ENCODE measurements at regions not wholly inside any gene's neighbourhood (a gene's known extent, or its start where the extent isn't known, plus 50 kb on each side); places are given as distances from the start of the nearest gene placed in this dataset.

- TF ChIP-seq, protein P1, sequence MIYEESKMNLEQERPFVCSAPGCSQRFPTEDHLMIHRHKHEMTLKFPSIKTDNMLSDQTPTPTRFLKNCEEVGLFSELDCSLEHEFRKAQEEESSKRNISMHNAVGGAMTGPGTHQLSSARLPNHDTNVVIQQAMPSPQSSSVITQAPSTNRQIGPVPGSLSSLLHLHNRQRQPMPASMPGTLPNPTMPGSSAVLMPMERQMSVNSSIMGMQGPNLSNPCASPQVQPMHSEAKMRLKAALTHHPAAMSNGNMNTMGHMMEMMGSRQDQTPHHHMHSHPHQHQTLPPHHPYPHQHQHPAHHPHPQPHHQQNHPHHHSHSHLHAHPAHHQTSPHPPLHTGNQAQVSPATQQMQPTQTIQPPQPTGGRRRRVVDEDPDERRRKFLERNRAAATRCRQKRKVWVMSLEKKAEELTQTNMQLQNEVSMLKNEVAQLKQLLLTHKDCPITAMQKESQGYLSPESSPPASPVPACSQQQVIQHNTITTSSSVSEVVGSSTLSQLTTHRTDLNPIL (CRISPR knock-in tag; IDR thresholded peaks at IDR 0.05; ENCODE audit: low read depth): no peak
- TF ChIP-seq ARNTL (CRISPR knock-in tag; IDR thresholded peaks at IDR 0.05; ENCODE audit: borderline replicate concordance, low read depth) (no peak), CSDC2 (CRISPR knock-in tag; IDR thresholded peaks at IDR 0.05) (no peak), RARB (CRISPR knock-in tag; IDR thresholded peaks at IDR 0.05) (no peak), PPARA (CRISPR knock-in tag; IDR thresholded peaks at IDR 0.05; ENCODE audit: borderline replicate concordance) (no peak), POU6F1 (CRISPR knock-in tag; IDR thresholded peaks at IDR 0.05; ENCODE audit: borderline replicate concordance, low read depth) (no peak), ZFP30 (CRISPR knock-in tag; IDR thresholded peaks at IDR 0.05) (no peak), ZNF8 (CRISPR knock-in tag; IDR thresholded peaks at IDR 0.05) (no peak), TSHZ2 (CRISPR knock-in tag; IDR thresholded peaks at IDR 0.05) (no peak), SNAI2 (CRISPR knock-in tag; IDR thresholded peaks at IDR 0.05) (no peak), BACH2 (CRISPR knock-in tag; IDR thresholded peaks at IDR 0.05; ENCODE audit: borderline replicate concordance) (no peak), TCF4 (CRISPR knock-in tag; IDR thresholded peaks at IDR 0.05; ENCODE audit: borderline replicate concordance) (no peak)
- TF ChIP-seq, protein P2, sequence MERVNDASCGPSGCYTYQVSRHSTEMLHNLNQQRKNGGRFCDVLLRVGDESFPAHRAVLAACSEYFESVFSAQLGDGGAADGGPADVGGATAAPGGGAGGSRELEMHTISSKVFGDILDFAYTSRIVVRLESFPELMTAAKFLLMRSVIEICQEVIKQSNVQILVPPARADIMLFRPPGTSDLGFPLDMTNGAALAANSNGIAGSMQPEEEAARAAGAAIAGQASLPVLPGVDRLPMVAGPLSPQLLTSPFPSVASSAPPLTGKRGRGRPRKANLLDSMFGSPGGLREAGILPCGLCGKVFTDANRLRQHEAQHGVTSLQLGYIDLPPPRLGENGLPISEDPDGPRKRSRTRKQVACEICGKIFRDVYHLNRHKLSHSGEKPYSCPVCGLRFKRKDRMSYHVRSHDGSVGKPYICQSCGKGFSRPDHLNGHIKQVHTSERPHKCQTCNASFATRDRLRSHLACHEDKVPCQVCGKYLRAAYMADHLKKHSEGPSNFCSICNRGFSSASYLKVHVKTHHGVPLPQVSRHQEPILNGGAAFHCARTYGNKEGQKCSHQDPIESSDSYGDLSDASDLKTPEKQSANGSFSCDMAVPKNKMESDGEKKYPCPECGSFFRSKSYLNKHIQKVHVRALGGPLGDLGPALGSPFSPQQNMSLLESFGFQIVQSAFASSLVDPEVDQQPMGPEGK (CRISPR knock-in tag; IDR thresholded peaks at IDR 0.05; ENCODE audit: borderline replicate concordance): no peak
Measured at GRCh38 chr4:104878936-104879335, 267.7 kb upstream of the TET2 start.

All from SK-N-SH treated with all-trans-retinoic acid at 6 μM for 48 hours (cell line).